ENCODE measurements at regions not wholly inside any gene's neighbourhood (a gene's known extent, or its start where the extent isn't known, plus 50 kb on each side); places are given as distances from the start of the nearest gene placed in this dataset.

DNA sequence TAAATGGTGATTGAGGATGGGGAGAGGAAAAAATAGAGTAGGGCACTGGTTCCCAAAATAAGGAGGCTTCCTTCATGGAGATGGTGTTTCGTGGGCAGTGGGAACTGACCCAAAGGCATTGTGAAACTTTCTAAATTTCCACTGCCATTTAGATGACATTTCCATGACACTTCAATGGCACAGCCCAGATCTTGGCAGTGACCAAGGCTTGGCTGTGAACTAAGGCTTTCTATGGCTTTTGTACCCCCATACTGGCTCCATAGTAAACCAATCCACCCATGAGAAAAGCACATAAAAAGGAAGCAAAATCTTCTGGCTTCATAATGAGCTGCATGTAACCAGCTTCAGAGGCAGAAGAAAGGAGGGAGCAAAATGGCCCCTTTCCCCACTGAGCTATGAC is 321.0 kb upstream of the TLE4 start:
- TF ChIP-seq, protein P1, sequence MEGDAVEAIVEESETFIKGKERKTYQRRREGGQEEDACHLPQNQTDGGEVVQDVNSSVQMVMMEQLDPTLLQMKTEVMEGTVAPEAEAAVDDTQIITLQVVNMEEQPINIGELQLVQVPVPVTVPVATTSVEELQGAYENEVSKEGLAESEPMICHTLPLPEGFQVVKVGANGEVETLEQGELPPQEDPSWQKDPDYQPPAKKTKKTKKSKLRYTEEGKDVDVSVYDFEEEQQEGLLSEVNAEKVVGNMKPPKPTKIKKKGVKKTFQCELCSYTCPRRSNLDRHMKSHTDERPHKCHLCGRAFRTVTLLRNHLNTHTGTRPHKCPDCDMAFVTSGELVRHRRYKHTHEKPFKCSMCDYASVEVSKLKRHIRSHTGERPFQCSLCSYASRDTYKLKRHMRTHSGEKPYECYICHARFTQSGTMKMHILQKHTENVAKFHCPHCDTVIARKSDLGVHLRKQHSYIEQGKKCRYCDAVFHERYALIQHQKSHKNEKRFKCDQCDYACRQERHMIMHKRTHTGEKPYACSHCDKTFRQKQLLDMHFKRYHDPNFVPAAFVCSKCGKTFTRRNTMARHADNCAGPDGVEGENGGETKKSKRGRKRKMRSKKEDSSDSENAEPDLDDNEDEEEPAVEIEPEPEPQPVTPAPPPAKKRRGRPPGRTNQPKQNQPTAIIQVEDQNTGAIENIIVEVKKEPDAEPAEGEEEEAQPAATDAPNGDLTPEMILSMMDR (IDR thresholded peaks at IDR 0.05; ENCODE audit: insufficient read depth, low read depth, low read length), result no peak
- no peak for TF ChIP-seq EZH2 (IDR thresholded peaks at IDR 0.05; ENCODE audit: insufficient read depth, low read length)

Data from astrocyte (in vitro differentiated cells and primary cell).